HepG2 (cell line): ENCODE measurements at regions not wholly inside any gene's neighbourhood (a gene's known extent, or its start where the extent isn't known, plus 50 kb on each side); places are given as distances from the start of the nearest gene placed in this dataset.

Experiments used
- ELF1 ChIP-seq: sonication (generic); formaldehyde crosslinking; IDR thresholded peaks from 2 replicates; pipeline ENCODE4 v1.4.0; 2020; ENCODE audit warnings: missing genetic modification reagents
- ELF3 ChIP-seq: IDR thresholded peaks from 2 replicates; pipeline ENCODE4 v1.6.1; 2016; ENCODE audit warnings: missing genetic modification reagents, missing compliant biosample characterization
- ELF4 ChIP-seq: sonication (generic); formaldehyde crosslinking; IDR thresholded peaks from 2 replicates; pipeline ENCODE4 v1.5.0; 2020; ENCODE audit warnings: missing genetic modification reagents, mild to moderate bottlenecking, moderate library complexity, borderline replicate concordance
- EZH2 ChIP-seq: conservative IDR thresholded peaks from 2 replicates; pipeline ENCODE4 v1.6.1; 2012; ENCODE audit warnings: mild to moderate bottlenecking, low read depth, low read length, moderate library complexity
- HDAC2 ChIP-seq: sonication (generic); formaldehyde crosslinking; IDR thresholded peaks from 2 replicates; pipeline ENCODE4 v1.4.0; 2020; ENCODE audit warnings: missing genetic modification reagents
- MAFF ChIP-seq: IDR thresholded peaks from 2 replicates; pipeline ENCODE4 v1.6.1; 2011; ENCODE audit warnings: low read depth, low read length, improper control_type of control experiment
- NCOA5 ChIP-seq: sonication (generic); formaldehyde crosslinking; IDR thresholded peaks from 2 replicates; pipeline ENCODE4 v1.4.0; 2020; ENCODE audit warnings: missing genetic modification reagents
- THAP11 ChIP-seq: IDR thresholded peaks from 2 replicates; pipeline ENCODE4 v1.6.1; 2016; ENCODE audit warnings: missing biosample characterization, missing genetic modification reagents
- ZBTB26 ChIP-seq: IDR thresholded peaks from 2 replicates; pipeline ENCODE4 v1.6.1; 2016; ENCODE audit warnings: missing compliant biosample characterization, missing genetic modification reagents, borderline replicate concordance
- ZC3H13 ChIP-seq: sonication (generic); formaldehyde crosslinking; IDR thresholded peaks from 2 replicates; pipeline ENCODE4 v1.8.1; 2023; ENCODE audit warnings: mild to moderate bottlenecking, missing genetic modification reagents, moderate library complexity
- ZIK1 ChIP-seq: sonication (generic); formaldehyde crosslinking; IDR thresholded peaks from 2 replicates; pipeline ENCODE4 v1.5.0; 2020; ENCODE audit warnings: mild to moderate bottlenecking, low read depth, missing genetic modification reagents, borderline replicate concordance
- ZMYM2 ChIP-seq: sonication (generic); formaldehyde crosslinking; IDR thresholded peaks from 2 replicates; pipeline ENCODE4 v1.8.0; 2022; ENCODE audit warnings: mild to moderate bottlenecking, missing genetic modification reagents
- ZNF282 ChIP-seq: fragments of 450-650 bp; IDR thresholded peaks from 2 replicates; pipeline ENCODE4 v1.6.1; 2018; ENCODE audit not compliant: partially characterized antibody
- ZNF75D ChIP-seq: sonication (generic); formaldehyde crosslinking; IDR thresholded peaks from 2 replicates; pipeline ENCODE4 v1.8.1; 2023; ENCODE audit warnings: missing genetic modification reagents, mild to moderate bottlenecking, borderline replicate concordance
- TF ChIP-seq, protein P1 (sequence below), 2 experiments: sonication (generic) in 1 of 2; formaldehyde crosslinking in 1 of 2; IDR thresholded peaks; 2 replicates each; pipeline versions ENCODE4 v1.4.0 to v1.6.1; 2018 to 2020; ENCODE audit warnings: missing genetic modification reagents in 2 of 2, borderline replicate concordance in 1 of 2, low read depth in 1 of 2, mild to moderate bottlenecking in 1 of 2, missing biosample characterization in 1 of 2
- TF ChIP-seq, protein P2 (sequence below): sonication (generic); formaldehyde crosslinking; conservative IDR thresholded peaks from 2 replicates; pipeline ENCODE4 v1.4.0; 2020; ENCODE audit warnings: missing genetic modification reagents
- TF ChIP-seq, protein P3 (sequence below): sonication (generic); formaldehyde crosslinking; IDR thresholded peaks from 2 replicates; pipeline ENCODE4 v1.4.0; 2020; ENCODE audit warnings: mild to moderate bottlenecking, missing genetic modification reagents
- TF ChIP-seq, protein P4 (sequence below): sonication (generic); formaldehyde crosslinking; IDR thresholded peaks from 2 replicates; pipeline ENCODE4 v1.4.0; 2020; ENCODE audit warnings: mild to moderate bottlenecking, missing genetic modification reagents, borderline replicate concordance

DNA sequence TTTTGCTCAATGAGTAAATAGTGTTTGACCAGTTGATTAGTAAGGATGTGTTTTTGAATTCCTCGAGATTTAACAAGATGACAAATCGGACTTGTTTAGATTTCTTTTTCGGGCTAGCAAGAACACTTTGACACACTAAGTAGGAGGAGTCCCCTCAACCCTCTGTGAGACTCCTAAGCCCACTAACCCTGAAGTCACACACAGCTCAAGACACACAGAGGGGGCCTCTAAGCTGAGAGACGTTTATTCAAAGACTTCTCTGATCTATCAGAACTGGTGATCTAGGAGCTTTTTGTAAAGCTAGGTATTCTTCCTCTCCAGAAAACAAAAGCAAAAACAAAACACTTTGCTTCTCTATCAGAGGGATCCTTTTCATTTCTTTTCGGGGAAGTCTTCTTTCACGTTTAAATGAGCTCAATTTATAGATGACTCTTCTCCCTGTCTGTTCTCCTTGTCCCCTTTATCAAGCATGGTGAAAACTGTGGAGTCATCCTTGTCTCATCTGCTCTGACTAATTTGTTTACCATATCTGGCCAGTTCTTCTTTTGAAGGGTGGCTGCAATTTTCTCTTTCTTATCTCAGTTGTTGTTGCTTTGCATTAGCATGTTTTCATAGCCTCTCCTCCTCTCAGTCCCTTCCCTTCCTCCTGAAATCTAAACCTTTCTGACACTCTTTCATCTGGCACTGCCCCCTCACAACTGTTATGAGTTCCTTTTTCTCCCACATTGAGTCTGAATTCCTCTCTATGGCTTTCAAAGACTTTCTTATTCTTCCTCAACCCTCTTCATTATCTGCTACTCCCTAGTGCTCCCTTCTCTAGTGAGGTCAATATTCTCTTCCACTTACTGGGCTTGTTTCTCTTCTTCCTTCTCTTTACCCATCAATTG lies 68.5 kb upstream of the RAI14 start (continued):
- TF ChIP-seq ELF3 (0 out of 2 replicates have a peak, but pooled peaks have one; percentile 16), ZIK1 (CRISPR knock-in tag) (no peak), ZNF75D (CRISPR knock-in tag) (no peak), ELF1 (no peak), ELF4 (CRISPR knock-in tag) (no peak), ZMYM2 (no peak), ZC3H13 (CRISPR knock-in tag) (no peak), ZBTB26 (CRISPR knock-in tag) (no peak), NCOA5 (CRISPR knock-in tag) (no peak), MAFF (peak; percentile 38; the same call in 1 of the 2 replicates), ZNF282 (no peak), THAP11 (CRISPR knock-in tag) (no peak), EZH2 (no peak), HDAC2 (no peak)
- TF ChIP-seq, protein P1, sequence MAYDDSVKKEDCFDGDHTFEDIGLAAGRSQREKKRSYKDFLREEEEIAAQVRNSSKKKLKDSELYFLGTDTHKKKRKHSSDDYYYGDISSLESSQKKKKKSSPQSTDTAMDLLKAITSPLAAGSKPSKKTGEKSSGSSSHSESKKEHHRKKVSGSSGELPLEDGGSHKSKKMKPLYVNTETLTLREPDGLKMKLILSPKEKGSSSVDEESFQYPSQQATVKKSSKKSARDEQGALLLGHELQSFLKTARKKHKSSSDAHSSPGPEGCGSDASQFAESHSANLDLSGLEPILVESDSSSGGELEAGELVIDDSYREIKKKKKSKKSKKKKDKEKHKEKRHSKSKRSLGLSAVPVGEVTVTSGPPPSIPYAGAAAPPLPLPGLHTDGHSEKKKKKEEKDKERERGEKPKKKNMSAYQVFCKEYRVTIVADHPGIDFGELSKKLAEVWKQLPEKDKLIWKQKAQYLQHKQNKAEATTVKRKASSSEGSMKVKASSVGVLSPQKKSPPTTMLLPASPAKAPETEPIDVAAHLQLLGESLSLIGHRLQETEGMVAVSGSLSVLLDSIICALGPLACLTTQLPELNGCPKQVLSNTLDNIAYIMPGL (CRISPR knock-in tag; IDR thresholded peaks at IDR 0.05; ENCODE audit: borderline replicate concordance in 1 of 2, low read depth in 1 of 2): no peak
- TF ChIP-seq, protein P2, sequence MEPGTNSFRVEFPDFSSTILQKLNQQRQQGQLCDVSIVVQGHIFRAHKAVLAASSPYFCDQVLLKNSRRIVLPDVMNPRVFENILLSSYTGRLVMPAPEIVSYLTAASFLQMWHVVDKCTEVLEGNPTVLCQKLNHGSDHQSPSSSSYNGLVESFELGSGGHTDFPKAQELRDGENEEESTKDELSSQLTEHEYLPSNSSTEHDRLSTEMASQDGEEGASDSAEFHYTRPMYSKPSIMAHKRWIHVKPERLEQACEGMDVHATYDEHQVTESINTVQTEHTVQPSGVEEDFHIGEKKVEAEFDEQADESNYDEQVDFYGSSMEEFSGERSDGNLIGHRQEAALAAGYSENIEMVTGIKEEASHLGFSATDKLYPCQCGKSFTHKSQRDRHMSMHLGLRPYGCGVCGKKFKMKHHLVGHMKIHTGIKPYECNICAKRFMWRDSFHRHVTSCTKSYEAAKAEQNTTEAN (CRISPR knock-in tag): no peak
- TF ChIP-seq, protein P3, sequence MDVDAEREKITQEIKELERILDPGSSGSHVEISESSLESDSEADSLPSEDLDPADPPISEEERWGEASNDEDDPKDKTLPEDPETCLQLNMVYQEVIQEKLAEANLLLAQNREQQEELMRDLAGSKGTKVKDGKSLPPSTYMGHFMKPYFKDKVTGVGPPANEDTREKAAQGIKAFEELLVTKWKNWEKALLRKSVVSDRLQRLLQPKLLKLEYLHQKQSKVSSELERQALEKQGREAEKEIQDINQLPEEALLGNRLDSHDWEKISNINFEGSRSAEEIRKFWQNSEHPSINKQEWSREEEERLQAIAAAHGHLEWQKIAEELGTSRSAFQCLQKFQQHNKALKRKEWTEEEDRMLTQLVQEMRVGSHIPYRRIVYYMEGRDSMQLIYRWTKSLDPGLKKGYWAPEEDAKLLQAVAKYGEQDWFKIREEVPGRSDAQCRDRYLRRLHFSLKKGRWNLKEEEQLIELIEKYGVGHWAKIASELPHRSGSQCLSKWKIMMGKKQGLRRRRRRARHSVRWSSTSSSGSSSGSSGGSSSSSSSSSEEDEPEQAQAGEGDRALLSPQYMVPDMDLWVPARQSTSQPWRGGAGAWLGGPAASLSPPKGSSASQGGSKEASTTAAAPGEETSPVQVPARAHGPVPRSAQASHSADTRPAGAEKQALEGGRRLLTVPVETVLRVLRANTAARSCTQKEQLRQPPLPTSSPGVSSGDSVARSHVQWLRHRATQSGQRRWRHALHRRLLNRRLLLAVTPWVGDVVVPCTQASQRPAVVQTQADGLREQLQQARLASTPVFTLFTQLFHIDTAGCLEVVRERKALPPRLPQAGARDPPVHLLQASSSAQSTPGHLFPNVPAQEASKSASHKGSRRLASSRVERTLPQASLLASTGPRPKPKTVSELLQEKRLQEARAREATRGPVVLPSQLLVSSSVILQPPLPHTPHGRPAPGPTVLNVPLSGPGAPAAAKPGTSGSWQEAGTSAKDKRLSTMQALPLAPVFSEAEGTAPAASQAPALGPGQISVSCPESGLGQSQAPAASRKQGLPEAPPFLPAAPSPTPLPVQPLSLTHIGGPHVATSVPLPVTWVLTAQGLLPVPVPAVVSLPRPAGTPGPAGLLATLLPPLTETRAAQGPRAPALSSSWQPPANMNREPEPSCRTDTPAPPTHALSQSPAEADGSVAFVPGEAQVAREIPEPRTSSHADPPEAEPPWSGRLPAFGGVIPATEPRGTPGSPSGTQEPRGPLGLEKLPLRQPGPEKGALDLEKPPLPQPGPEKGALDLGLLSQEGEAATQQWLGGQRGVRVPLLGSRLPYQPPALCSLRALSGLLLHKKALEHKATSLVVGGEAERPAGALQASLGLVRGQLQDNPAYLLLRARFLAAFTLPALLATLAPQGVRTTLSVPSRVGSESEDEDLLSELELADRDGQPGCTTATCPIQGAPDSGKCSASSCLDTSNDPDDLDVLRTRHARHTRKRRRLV (CRISPR knock-in tag): no peak
- TF ChIP-seq, protein P4, sequence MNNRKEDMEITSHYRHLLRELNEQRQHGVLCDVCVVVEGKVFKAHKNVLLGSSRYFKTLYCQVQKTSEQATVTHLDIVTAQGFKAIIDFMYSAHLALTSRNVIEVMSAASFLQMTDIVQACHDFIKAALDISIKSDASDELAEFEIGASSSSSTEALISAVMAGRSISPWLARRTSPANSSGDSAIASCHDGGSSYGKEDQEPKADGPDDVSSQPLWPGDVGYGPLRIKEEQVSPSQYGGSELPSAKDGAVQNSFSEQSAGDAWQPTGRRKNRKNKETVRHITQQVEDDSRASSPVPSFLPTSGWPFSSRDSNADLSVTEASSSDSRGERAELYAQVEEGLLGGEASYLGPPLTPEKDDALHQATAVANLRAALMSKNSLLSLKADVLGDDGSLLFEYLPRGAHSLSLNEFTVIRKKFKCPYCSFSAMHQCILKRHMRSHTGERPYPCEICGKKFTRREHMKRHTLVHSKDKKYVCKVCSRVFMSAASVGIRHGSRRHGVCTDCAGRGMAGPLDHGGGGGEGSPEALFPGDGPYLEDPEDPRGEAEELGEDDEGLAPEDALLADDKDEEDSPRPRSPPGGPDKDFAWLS (CRISPR knock-in tag): no peak
